Erythroblast (primary cell): ENCODE measurements at regions not wholly inside any gene's neighbourhood (a gene's known extent, or its start where the extent isn't known, plus 50 kb on each side); places are given as distances from the start of the nearest gene placed in this dataset.

Experiments
- GATA1 ChIP-seq: IDR thresholded peaks from 2 replicates; pipeline ENCODE4 v1.6.1; 2011; ENCODE audit warnings: low read depth, mild to moderate bottlenecking, control low read depth, low read length, moderate library complexity
- POLR2A ChIP-seq: IDR thresholded peaks from 2 replicates; pipeline ENCODE4 v1.6.1; 2011; ENCODE audit warnings: mild to moderate bottlenecking, low read length

DNA sequence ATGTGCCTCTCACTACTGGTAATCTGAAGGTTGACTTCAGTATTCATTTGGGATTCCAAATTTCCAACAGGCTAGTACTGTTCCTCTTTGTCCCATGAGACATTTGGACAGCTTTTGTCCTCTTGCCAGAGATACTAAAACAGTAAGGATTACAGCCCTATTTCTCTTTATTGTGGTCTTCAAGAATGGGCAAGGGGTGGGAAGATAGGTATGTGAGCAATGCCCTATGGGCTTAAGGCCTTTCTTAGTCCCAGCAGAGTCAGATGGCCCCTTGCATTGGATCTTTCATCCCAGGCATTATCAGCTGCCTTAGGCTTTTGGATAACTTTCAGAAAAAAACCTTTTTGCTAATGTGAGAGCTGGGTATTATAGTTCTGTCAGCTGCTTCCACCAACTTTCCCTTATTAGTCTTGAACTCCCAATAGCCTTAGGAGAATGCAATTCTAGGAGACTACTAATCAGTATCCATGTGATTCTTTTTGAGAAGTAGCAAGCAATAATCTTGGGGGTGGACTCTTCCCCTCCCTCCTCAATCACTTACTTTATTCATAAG, 361.1 kb upstream of the NUDT12 start:
- TF ChIP-seq POLR2A, result no peak
- TF ChIP-seq GATA1, result no peak
